ENCODE measurements at regions not wholly inside any gene's neighbourhood (a gene's known extent, or its start where the extent isn't known, plus 50 kb on each side); places are given as distances from the start of the nearest gene placed in this dataset.

GRCh38 chr20:60302875-60303274, 344.7 kb downstream of the CDH26 start:
- TF ChIP-seq CTCF (IDR thresholded peaks at IDR 0.05; ENCODE audit: insufficient read depth, low read length, poor library complexity, severe bottlenecking) (no peak), EZH2phosphoT487 (conservative IDR thresholded peaks at IDR 0.05; ENCODE audit: low read length) (no peak)
